GM12878 (cell line): ENCODE measurements at regions not wholly inside any gene's neighbourhood (a gene's known extent, or its start where the extent isn't known, plus 50 kb on each side); places are given as distances from the start of the nearest gene placed in this dataset.

Experiments
- ATAC-seq: fragments of 200-7000 bp; cut with Tn5 transposase; 3 replicates; pipeline ENCODE4 v1.9.1; 2020; ENCODE audit warnings: mild to moderate bottlenecking, moderate library complexity
- BruUV-seq: library from RNA; stranded (reverse); fragments of 400-500 nt; replicated peaks from 2 replicates; lab custom pipeline; 2021; lab: Mats Ljungman, UMichigan
- CTCF ChIA-PET: fragments of 300-600 bp; sonication (Branson Sonifier 250); formaldehyde crosslinking; extraction: SDS; loops from one replicate; lab custom pipeline; 2021; ENCODE audit warnings: inconsistent platforms; lab: Yijun Ruan, JAX
- POLR2A ChIA-PET: fragments of 350-600 bp; formaldehyde crosslinking; extraction: SDS; loops from one replicate; lab custom pipeline; 2021; ENCODE audit warnings: inconsistent platforms; lab: Charles Lee
- RAD21 ChIA-PET: fragments of 300-600 bp; sonication (Branson Sonifier 250); formaldehyde crosslinking; loops from one replicate; lab custom pipeline; 2023; ENCODE audit warnings: antibody characterized with exemption; ENCODE audit not compliant: unreplicated experiment; lab: Charles Lee
- SMC1A ChIA-PET: fragments of 300-600 bp; sonication (Branson Sonifier 250); formaldehyde crosslinking; loops from one replicate; lab custom pipeline; 2023; ENCODE audit not compliant: unreplicated experiment, uncharacterized antibody; lab: Charles Lee
- DNase-seq: peaks from one replicate; pipeline ENCODE4 v3.0.0-alpha.2; 2011; ENCODE audit warnings: low read depth, low spot score
- FAIRE-seq: peaks from 3 replicates; lab custom pipeline; 2011; peaks lifted over from hg19 to GRCh38; lab: Jason Lieb, UNC
- H2AFZ ChIP-seq: 2 replicates; pipeline ENCODE4 v1.6.0; 2011; ENCODE audit warnings: low read depth, low read length, control low read depth; ENCODE audit not compliant: control insufficient read depth
- H3K27ac ChIP-seq: 2 replicates; pipeline ENCODE4 v1.5.1; 2011; ENCODE audit warnings: control low read depth; ENCODE audit not compliant: control insufficient read depth, insufficient read depth
- H3K27me3 ChIP-seq, 2 experiments: replicated peaks in 1 of 2; 2 replicates each; pipeline versions ENCODE4 v1.6.0 to v1.6.1; 2011; ENCODE audit warnings: low read length in 1 of 2; ENCODE audit not compliant: control insufficient read depth in 2 of 2, insufficient read depth in 2 of 2
- H3K36me3 ChIP-seq, 2 experiments: 2 replicates each; pipeline ENCODE4 v1.5.1; 2011; ENCODE audit warnings: low read length in 1 of 2; ENCODE audit not compliant: control insufficient read depth in 2 of 2, insufficient read depth in 2 of 2
- H3K4me1 ChIP-seq: 2 replicates; pipeline ENCODE4 v1.6.1; 2011; ENCODE audit warnings: mild to moderate bottlenecking, low read length, moderate library complexity, mixed read lengths; ENCODE audit not compliant: control insufficient read depth, insufficient read depth
- H3K4me2 ChIP-seq: 2 replicates; pipeline ENCODE4 v1.6.0; 2011; ENCODE audit warnings: control low read depth; ENCODE audit not compliant: control insufficient read depth, insufficient read depth
- H3K4me3 ChIP-seq: fragments of 200-600 bp; sonication (generic); 2 replicates; pipeline ENCODE4 v1.5.1; 2016
- H3K79me2 ChIP-seq: 2 replicates; pipeline ENCODE4 v1.6.0; 2011; ENCODE audit warnings: low read length; ENCODE audit not compliant: control insufficient read depth, insufficient read depth
- H3K9ac ChIP-seq: 2 replicates; pipeline ENCODE4 v1.8.0; 2011; ENCODE audit warnings: low read length, control low read depth, mixed read lengths; ENCODE audit not compliant: control insufficient read depth, insufficient read depth
- H3K9me3 ChIP-seq: replicated peaks from 3 replicates; pipeline ENCODE4 v1.5.1; 2011; ENCODE audit warnings: mild to moderate bottlenecking, low read length; ENCODE audit not compliant: control insufficient read depth, insufficient read depth
- H4K20me1 ChIP-seq: 2 replicates; pipeline ENCODE4 v1.6.0; 2011; ENCODE audit not compliant: control insufficient read depth, insufficient read depth
- IKZF2 ChIP-seq, 2 experiments: fragments of 450-650 bp; IDR thresholded peaks; 2 replicates each; pipeline ENCODE4 v1.6.1; 2017; ENCODE audit warnings: mild to moderate bottlenecking in 2 of 2, moderate library complexity in 2 of 2
- MLLT1 ChIP-seq: fragments of 450-650 bp; IDR thresholded peaks from 2 replicates; pipeline ENCODE4 v1.6.1; 2016; ENCODE audit warnings: mild to moderate bottlenecking
- RUNX3 ChIP-seq: IDR thresholded peaks from 2 replicates; pipeline ENCODE4 v1.6.1; 2012; ENCODE audit warnings: low read length, inconsistent platforms
- WGBS: methylation state at CpG from one replicate; pipeline ENCODE4 v1.1.6; 2016; ENCODE audit warnings: low lambda C conversion rate; ENCODE audit not compliant: insufficient replicate concordance, insufficient coverage; ENCODE audit errors: missing lambda C conversion rate; 5-methylcytosine and 5-hydroxymethylcytosine counted together
- in situ Hi-C: fragments of 300-500 bp; cut with MboI; formaldehyde crosslinking; loops from 9 replicates; pipeline ENCODE4 v1.14.3; 2018; ENCODE audit warnings: mixed read lengths
- intact Hi-C: fragments of 100-400 bp; cut with micrococcal nuclease; formaldehyde crosslinking; loops from one replicate; pipeline ENCODE4 v1.14.2; 2022; ENCODE audit not compliant: unreplicated experiment
- TF ChIP-seq, protein P1 (sequence below): IDR thresholded peaks from 2 replicates; pipeline ENCODE4 v1.6.1; 2012; ENCODE audit warnings: low read depth, low read length, improper control_type of control experiment

DNA sequence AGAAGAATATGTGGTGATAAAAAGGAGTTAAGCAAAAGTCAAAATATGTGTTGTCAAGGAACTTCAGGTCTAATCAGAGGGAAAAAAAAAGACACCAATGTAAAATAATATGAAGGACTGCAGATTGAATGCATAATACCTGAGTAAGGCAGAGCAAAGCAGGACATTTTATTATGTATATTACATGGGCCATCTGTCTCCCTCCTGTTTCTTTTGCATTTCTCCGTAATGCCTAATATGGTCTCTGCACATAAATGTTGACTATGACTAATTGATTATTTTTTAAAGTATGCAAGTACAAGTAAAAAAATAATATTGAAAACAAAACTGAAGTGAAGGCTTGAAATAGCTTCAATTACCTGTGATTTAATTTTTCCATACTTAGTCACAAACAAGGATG lies 384.7 kb upstream of the MAN1A1 start:
- CTCF ChIA-PET = interaction anchor here (0.8 to 1.3 kb wide), 3 partner anchors 10 to 383 kb away, joined by 3 read pairs; no protein-coding TSS in a partner anchor
- Histone ChIP-seq H3K4me2 (no peak overlapping the region), H3K27me3 (no peaks in the 10 kb centered on the region; a peak in 1 of 4 replicates), H2AFZ (no peak overlapping the region), H3K36me3 (no peaks in the 10 kb centered on the region), H4K20me1 (no peaks in the 10 kb centered on the region), H3K9me3 (no peaks in the 10 kb centered on the region), H3K9ac (no peak overlapping the region), H3K79me2 (no peaks in the 10 kb centered on the region), H3K27ac (no peak overlapping the region), H3K4me1 (no peaks in the 10 kb centered on the region), H3K4me3 (no peak overlapping the region)
- RAD21 ChIA-PET = interaction anchor here (0.7 kb wide), 1 partner anchor 512 kb away, joined by 3 read pairs; no protein-coding TSS in a partner anchor
- 88% methylated on average over 1 of the region's 1 CpG for WGBS
- no TSS peak for BruUV-seq
- FAIRE-seq (no peak), DNase-seq (no peak), ATAC-seq (no peak)
- in situ Hi-C loops (no loop called here), intact Hi-C loops (no loop called here)
- SMC1A ChIA-PET = interaction anchor here (1.3 kb wide), 2 partner anchors 14 to 383 kb away, joined by 4 to 5 read pairs; no protein-coding TSS in a partner anchor
- POLR2A ChIA-PET = no interaction called here
- TF ChIP-seq, protein P1, sequence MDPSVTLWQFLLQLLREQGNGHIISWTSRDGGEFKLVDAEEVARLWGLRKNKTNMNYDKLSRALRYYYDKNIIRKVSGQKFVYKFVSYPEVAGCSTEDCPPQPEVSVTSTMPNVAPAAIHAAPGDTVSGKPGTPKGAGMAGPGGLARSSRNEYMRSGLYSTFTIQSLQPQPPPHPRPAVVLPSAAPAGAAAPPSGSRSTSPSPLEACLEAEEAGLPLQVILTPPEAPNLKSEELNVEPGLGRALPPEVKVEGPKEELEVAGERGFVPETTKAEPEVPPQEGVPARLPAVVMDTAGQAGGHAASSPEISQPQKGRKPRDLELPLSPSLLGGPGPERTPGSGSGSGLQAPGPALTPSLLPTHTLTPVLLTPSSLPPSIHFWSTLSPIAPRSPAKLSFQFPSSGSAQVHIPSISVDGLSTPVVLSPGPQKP = no peak

DNA sequence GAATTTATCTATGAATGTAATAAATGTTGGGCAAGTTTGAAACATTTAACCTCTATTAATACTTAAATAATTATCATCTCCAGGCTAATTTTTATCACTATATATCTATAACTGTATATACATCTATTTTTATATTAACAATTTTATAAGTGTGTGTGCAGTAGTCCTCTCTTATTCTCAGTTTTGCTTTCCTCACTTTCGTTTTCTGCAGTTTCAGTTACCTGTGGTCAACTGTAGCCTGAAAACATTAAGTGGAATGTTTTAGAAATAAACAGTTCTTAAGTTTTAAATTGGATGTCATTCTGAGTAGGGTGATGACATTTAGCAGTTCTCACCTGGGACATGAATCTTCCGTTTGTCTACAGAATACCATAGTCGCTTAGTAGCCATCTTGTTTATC lies 379.4 kb upstream of the MAN1A1 start:
- no TSS peak for BruUV-seq
- 61% methylated on average over 3 of the region's 3 CpGs for WGBS
- Histone ChIP-seq H4K20me1 (no peaks in the 10 kb centered on the region), H3K9ac (no peak overlapping the region), H3K79me2 (no peaks in the 10 kb centered on the region), H3K27me3 (no peaks in the 10 kb centered on the region), H3K4me2 (no peak overlapping the region), H2AFZ (no peak overlapping the region), H3K4me1 (no peaks in the 10 kb centered on the region), H3K4me3 (no peak overlapping the region), H3K36me3 (no peaks in the 10 kb centered on the region), H3K27ac (no peak overlapping the region), H3K9me3 (no peaks in the 10 kb centered on the region)
- ChIA-PET RAD21 (interaction anchor here (0.9 kb wide), 1 partner anchor 378 kb away, joined by 3 read pairs; no protein-coding TSS in a partner anchor), CTCF (interaction anchor here (1.0 to 2.2 kb wide), 2 partner anchors 9 to 14 kb away, joined by 3 to 8 read pairs; no protein-coding TSS in a partner anchor), POLR2A (no interaction called here), SMC1A (interaction anchor here (0.6 to 1.5 kb wide), 4 partner anchors 10 to 581 kb away, joined by 3 to 8 read pairs (median 4); no protein-coding TSS in a partner anchor)
- FAIRE-seq = no peak
- DNase-seq = no peak
- in situ Hi-C loops = no loop called here
- peak; percentile 84 for ATAC-seq
- 0 out of 2 replicates have a peak, but pooled peaks have one; percentile 26 for TF ChIP-seq MLLT1
- no peak for TF ChIP-seq IKZF2 (IDR thresholded peaks at IDR 0.05)
- TF ChIP-seq RUNX3 = peak; percentile 52; the same call in 1 of the 2 replicates
- intact Hi-C loops = no loop called here
